OCI-LY7 (cell line): ENCODE measurements at regions not wholly inside any gene's neighbourhood (a gene's known extent, or its start where the extent isn't known, plus 50 kb on each side); places are given as distances from the start of the nearest gene placed in this dataset.

ENCODE experiments used
- BruUV-seq: library from RNA; stranded (reverse); fragments of 400-500 nt; replicated peaks from 2 replicates; lab custom pipeline; 2021; lab: Mats Ljungman, UMichigan
- CTCF ChIA-PET: fragments of 300-600 bp; sonication (Branson Sonifier 250); formaldehyde crosslinking; loops from one replicate; lab custom pipeline; 2022; ENCODE audit warnings: antibody characterized with exemption; ENCODE audit not compliant: unreplicated experiment; lab: Charles Lee
- POLR2A ChIA-PET: fragments of 300-600 bp; sonication (Branson Sonifier 250); formaldehyde crosslinking; loops from one replicate; lab custom pipeline; 2022; ENCODE audit warnings: antibody characterized with exemption; lab: Charles Lee
- DNase-seq: peaks from one replicate; pipeline ENCODE4 v3.0.0-alpha.2; 2015; ENCODE audit warnings: low spot score
- H2AFZ ChIP-seq: fragments of 200-600 bp; sonication (generic), shearing (Covaris generic); 2 replicates; pipeline ENCODE4 v1.6.1; 2014; ENCODE audit warnings: mild to moderate bottlenecking, antibody characterized with exemption, low read length, moderate library complexity
- H3K27ac ChIP-seq: fragments of 200-600 bp; sonication (generic); 2 replicates; pipeline ENCODE4 v1.5.1; 2014; ENCODE audit warnings: mixed run types, low read depth, mild to moderate bottlenecking, moderate library complexity, low read length, inconsistent platforms; ENCODE audit not compliant: poor library complexity, severe bottlenecking
- H3K36me3 ChIP-seq: fragments of 200-600 bp; sonication (generic); 2 replicates; pipeline ENCODE4 v1.6.1; 2014; ENCODE audit warnings: mild to moderate bottlenecking, antibody characterized with exemption, low read length, moderate library complexity, mixed read lengths; ENCODE audit not compliant: insufficient read depth
- H3K4me1 ChIP-seq: fragments of 200-600 bp; sonication (generic); 2 replicates; pipeline ENCODE4 v1.5.1; 2014; ENCODE audit warnings: mild to moderate bottlenecking, low read length; ENCODE audit not compliant: insufficient read depth, poor library complexity, severe bottlenecking
- H3K4me2 ChIP-seq: fragments of 200-600 bp; sonication (generic); 2 replicates; pipeline ENCODE4 v1.6.1; 2014; ENCODE audit warnings: mild to moderate bottlenecking, low read length
- H3K4me3 ChIP-seq: fragments of 200-600 bp; sonication (generic); 2 replicates; pipeline ENCODE4 v1.5.1; 2014; ENCODE audit warnings: mild to moderate bottlenecking, low read depth, low read length; ENCODE audit not compliant: poor library complexity, severe bottlenecking
- H3K79me2 ChIP-seq: fragments of 200-600 bp; sonication (generic); 2 replicates; pipeline ENCODE4 v1.6.1; 2016; ENCODE audit warnings: low read depth, mild to moderate bottlenecking, low read length, moderate library complexity, mixed read lengths; ENCODE audit not compliant: insufficient read depth
- H3K9me2 ChIP-seq: fragments of 200-600 bp; sonication (generic); 2 replicates; pipeline ENCODE4 v1.6.1; 2016; ENCODE audit warnings: mild to moderate bottlenecking, low read length, mixed read lengths; ENCODE audit not compliant: insufficient read depth
- H3K9me3 ChIP-seq: fragments of 200-600 bp; sonication (generic); 2 replicates; pipeline ENCODE4 v1.6.1; 2014; ENCODE audit warnings: mild to moderate bottlenecking, mixed run types, low read length, mixed read lengths
- H4K20me1 ChIP-seq: fragments of 200-600 bp; sonication (generic); 2 replicates; pipeline ENCODE4 v1.6.1; 2014; ENCODE audit warnings: mild to moderate bottlenecking, antibody characterized with exemption, low read length, moderate library complexity, mixed read lengths; ENCODE audit not compliant: insufficient read depth
- CTCF ChIP-seq: fragments of 200-600 bp; sonication (generic); conservative IDR thresholded peaks from 2 replicates; pipeline ENCODE4 v1.5.1; 2014; ENCODE audit warnings: mild to moderate bottlenecking, antibody characterized with exemption, low read length, moderate library complexity, mixed read lengths
- EZH2phosphoT487 ChIP-seq: fragments of 200-600 bp; sonication (generic); IDR thresholded peaks from 2 replicates; pipeline ENCODE4 v1.6.1; 2018; ENCODE audit warnings: low read depth, borderline replicate concordance, mild to moderate bottlenecking, mixed run types, antibody characterized with exemption, low read length, moderate library complexity, mixed read lengths
- intact Hi-C: fragments of 100-400 bp; cut with micrococcal nuclease; formaldehyde crosslinking; loops from one replicate; pipeline ENCODE4 v1.10.0; 2022; ENCODE audit not compliant: unreplicated experiment

GRCh38 chr14:22378181-22378580 is 210.8 kb downstream of the DAD1 start:
- no TSS peak for BruUV-seq
- no peaks in the 10 kb centered on the region for H4K20me1 ChIP-seq
- H3K4me1 ChIP-seq = peaks cover 22% of the 10 kb centered on the region
- no peaks in the 10 kb centered on the region for H3K9me3 ChIP-seq
- ChIA-PET CTCF (no interaction called here), POLR2A (interaction anchor here (0.7 to 0.9 kb wide), 3 partner anchors 62 to 188 kb away, joined by 3 read pairs; no protein-coding TSS in a partner anchor)
- no peak overlapping the region for H3K4me2 ChIP-seq
- H3K27ac ChIP-seq = no peak overlapping the region
- intact Hi-C loops = no loop called here
- no peaks in the 10 kb centered on the region for H3K9me2 ChIP-seq
- no peak for DNase-seq
- TF ChIP-seq EZH2phosphoT487 (no peak), CTCF (no peak)
- peak overlapping the region; percentile 8; the same call in 1 of the 2 replicates for H2AFZ ChIP-seq
- H3K4me3 ChIP-seq = no peak overlapping the region
- no peaks in the 10 kb centered on the region for H3K79me2 ChIP-seq
- H3K36me3 ChIP-seq = no peaks in the 10 kb centered on the region

GRCh38 chr14:22375321-22375930 is 213.6 kb downstream of the DAD1 start:
- Histone ChIP-seq H3K36me3 (no peaks in the 10 kb centered on the region), H3K27ac (no peak overlapping the region), H3K9me2 (no peaks in the 10 kb centered on the region), H3K79me2 (no peaks in the 10 kb centered on the region), H3K9me3 (no peaks in the 10 kb centered on the region), H4K20me1 (no peaks in the 10 kb centered on the region), H3K4me3 (no peak overlapping the region), H2AFZ (no peak overlapping the region), H3K4me2 (no peak overlapping the region), H3K4me1 (peaks cover 3% of the 10 kb centered on the region)
- no TSS peak for BruUV-seq
- peak; percentile 81 for DNase-seq
- TF ChIP-seq CTCF (peak; percentile 97), EZH2phosphoT487 (no peak)
- intact Hi-C loops = loop anchor here (1.0 to 2.0 kb wide), 3 partner anchors 57 to 149 kb away; no protein-coding TSS in a partner anchor
- CTCF ChIA-PET = interaction anchor here (0.6 to 1.0 kb wide), 6 partner anchors 10 to 195 kb away, joined by 3 read pairs; no protein-coding TSS in a partner anchor
- POLR2A ChIA-PET = interaction anchor here (0.5 to 1.4 kb wide), 4 partner anchors 59 to 338 kb away, joined by 3 to 5 read pairs (median 4); no protein-coding TSS in a partner anchor
